ENCODE measurements at regions not wholly inside any gene's neighbourhood (a gene's known extent, or its start where the extent isn't known, plus 50 kb on each side); places are given as distances from the start of the nearest gene placed in this dataset.

GRCh38 chr20:59392736-59393135 lies 92.3 kb downstream of the EDN3 start:
- DNase-seq: no peak
- Histone ChIP-seq H3K27me3 (ENCODE audit: control insufficient read depth, insufficient read depth, low read length) (no peaks in the 10 kb centered on the region), H3K36me3 (replicated peaks; ENCODE audit: control insufficient read depth, insufficient read depth, low read length) (no peaks in the 10 kb centered on the region), H3K4me3 (ENCODE audit: insufficient read depth, low read depth, low read length) (no peak overlapping the region)

- Histone ChIP-seq H3K4me3 (ENCODE audit: insufficient read depth, low read depth, low read length) (no peak overlapping the region), H3K36me3 (replicated peaks; ENCODE audit: control insufficient read depth, insufficient read depth, low read length) (no peaks in the 10 kb centered on the region), H3K27me3 (ENCODE audit: control insufficient read depth, insufficient read depth, low read length) (no peaks in the 10 kb centered on the region)
- no peak for DNase-seq
These were observed 92.7 kb downstream of the EDN3 start for GRCh38 chr20:59393142-59393541.

GRCh38 chr20:59395729-59396128 lies 95.3 kb downstream of the EDN3 start:
- H3K36me3 ChIP-seq (replicated peaks; ENCODE audit: control insufficient read depth, insufficient read depth, low read length): no peaks in the 10 kb centered on the region
- no peak overlapping the region for H3K4me3 ChIP-seq (ENCODE audit: insufficient read depth, low read depth, low read length)
- DNase-seq: no peak
- H3K27me3 ChIP-seq (ENCODE audit: control insufficient read depth, insufficient read depth, low read length): no peaks in the 10 kb centered on the region

GRCh38 chr20:59398537-59399205 lies 98.3 kb downstream of the EDN3 start:
- H3K4me3 ChIP-seq (ENCODE audit: insufficient read depth, low read depth, low read length): no peak overlapping the region
- peaks cover 15% of the 10 kb centered on the region for H3K27me3 ChIP-seq (ENCODE audit: control insufficient read depth, insufficient read depth, low read length)
- H3K36me3 ChIP-seq (replicated peaks; ENCODE audit: control insufficient read depth, insufficient read depth, low read length): no peaks in the 10 kb centered on the region
- no peak for DNase-seq

GRCh38 chr20:59399426-59400099 lies 99.2 kb downstream of the EDN3 start:
- Histone ChIP-seq H3K27me3 (ENCODE audit: control insufficient read depth, insufficient read depth, low read length) (peaks cover 22% of the 10 kb centered on the region), H3K36me3 (replicated peaks; ENCODE audit: control insufficient read depth, insufficient read depth, low read length) (no peaks in the 10 kb centered on the region), H3K4me3 (ENCODE audit: insufficient read depth, low read depth, low read length) (no peak overlapping the region)
- DNase-seq: no peak

- peaks cover 24% of the 10 kb centered on the region for H3K27me3 ChIP-seq (ENCODE audit: control insufficient read depth, insufficient read depth, low read length)
- H3K36me3 ChIP-seq (replicated peaks; ENCODE audit: control insufficient read depth, insufficient read depth, low read length): no peaks in the 10 kb centered on the region
- no peak for DNase-seq
- no peak overlapping the region for H3K4me3 ChIP-seq (ENCODE audit: insufficient read depth, low read depth, low read length)
These were observed 100.3 kb downstream of the EDN3 start for GRCh38 chr20:59400708-59401107.

GRCh38 chr20:59402681-59403080 lies 102.3 kb downstream of the EDN3 start:
- Histone ChIP-seq H3K4me3 (ENCODE audit: insufficient read depth, low read depth, low read length) (peak overlapping the region; percentile 48; the same call in 1 of the 2 replicates), H3K36me3 (replicated peaks; ENCODE audit: control insufficient read depth, insufficient read depth, low read length) (no peaks in the 10 kb centered on the region), H3K27me3 (ENCODE audit: control insufficient read depth, insufficient read depth, low read length) (peaks cover 24% of the 10 kb centered on the region)
- DNase-seq: no peak

- Histone ChIP-seq H3K27me3 (ENCODE audit: control insufficient read depth, insufficient read depth, low read length) (peaks cover 24% of the 10 kb centered on the region), H3K36me3 (replicated peaks; ENCODE audit: control insufficient read depth, insufficient read depth, low read length) (no peaks in the 10 kb centered on the region), H3K4me3 (ENCODE audit: insufficient read depth, low read depth, low read length) (peak overlapping the region; percentile 48)
- peak; percentile 98 for DNase-seq
These were observed 103.0 kb downstream of the EDN3 start for GRCh38 chr20:59403261-59403961.

GRCh38 chr20:59403962-59404314 lies 103.5 kb downstream of the EDN3 start:
- H3K36me3 ChIP-seq (replicated peaks; ENCODE audit: control insufficient read depth, insufficient read depth, low read length): no peaks in the 10 kb centered on the region
- peaks cover 24% of the 10 kb centered on the region for H3K27me3 ChIP-seq (ENCODE audit: control insufficient read depth, insufficient read depth, low read length)
- no peak overlapping the region for H3K4me3 ChIP-seq (ENCODE audit: insufficient read depth, low read depth, low read length)
- no peak for DNase-seq

GRCh38 chr20:59404749-59405148 lies 104.3 kb downstream of the EDN3 start:
- Histone ChIP-seq H3K36me3 (replicated peaks; ENCODE audit: control insufficient read depth, insufficient read depth, low read length) (no peaks in the 10 kb centered on the region), H3K27me3 (ENCODE audit: control insufficient read depth, insufficient read depth, low read length) (peaks cover 24% of the 10 kb centered on the region), H3K4me3 (ENCODE audit: insufficient read depth, low read depth, low read length) (no peak overlapping the region)
- no peak for DNase-seq

GRCh38 chr20:59405226-59406200 lies 105.1 kb downstream of the EDN3 start:
- no peak overlapping the region for H3K4me3 ChIP-seq (ENCODE audit: insufficient read depth, low read depth, low read length)
- H3K36me3 ChIP-seq (replicated peaks; ENCODE audit: control insufficient read depth, insufficient read depth, low read length): no peaks in the 10 kb centered on the region
- peak; percentile 71 for DNase-seq
- H3K27me3 ChIP-seq (ENCODE audit: control insufficient read depth, insufficient read depth, low read length): peaks cover 24% of the 10 kb centered on the region

- H3K27me3 ChIP-seq (ENCODE audit: control insufficient read depth, insufficient read depth, low read length): peaks cover 24% of the 10 kb centered on the region
- H3K36me3 ChIP-seq (replicated peaks; ENCODE audit: control insufficient read depth, insufficient read depth, low read length): no peaks in the 10 kb centered on the region
- no peak overlapping the region for H3K4me3 ChIP-seq (ENCODE audit: insufficient read depth, low read depth, low read length)
- no peak for DNase-seq
These were observed 106.0 kb downstream of the EDN3 start for GRCh38 chr20:59406446-59406845.

GRCh38 chr20:59411170-59411569 lies 110.8 kb downstream of the EDN3 start:
- DNase-seq: no peak
- H3K4me3 ChIP-seq (ENCODE audit: insufficient read depth, low read depth, low read length): no peak overlapping the region
- no peaks in the 10 kb centered on the region for H3K27me3 ChIP-seq (ENCODE audit: control insufficient read depth, insufficient read depth, low read length)
- no peaks in the 10 kb centered on the region for H3K36me3 ChIP-seq (replicated peaks; ENCODE audit: control insufficient read depth, insufficient read depth, low read length)

- H3K36me3 ChIP-seq (replicated peaks; ENCODE audit: control insufficient read depth, insufficient read depth, low read length): no peaks in the 10 kb centered on the region
- no peak overlapping the region for H3K4me3 ChIP-seq (ENCODE audit: insufficient read depth, low read depth, low read length)
- no peak for DNase-seq
- H3K27me3 ChIP-seq (ENCODE audit: control insufficient read depth, insufficient read depth, low read length): no peaks in the 10 kb centered on the region
These were observed 111.2 kb downstream of the EDN3 start for GRCh38 chr20:59411589-59411988.

All from H7 (cell line).